Neural cell (in vitro differentiated cells): ENCODE measurements at regions not wholly inside any gene's neighbourhood (a gene's known extent, or its start where the extent isn't known, plus 50 kb on each side); places are given as distances from the start of the nearest gene placed in this dataset.

Experiments
- CTCF ChIP-seq: fragments of 450-650 bp; IDR thresholded peaks from 2 replicates; pipeline ENCODE4 v1.5.1; 2014; ENCODE audit warnings: antibody characterized with exemption, mild to moderate bottlenecking, moderate library complexity; ENCODE audit not compliant: poor library complexity, severe bottlenecking
- EZH2 ChIP-seq: fragments of 200-600, 300-800 bp; shearing (Covaris generic), sonication (generic); IDR thresholded peaks from 2 replicates; pipeline ENCODE4 v1.6.1; 2014; ENCODE audit warnings: antibody characterized with exemption, low read length, borderline replicate concordance, mild to moderate bottlenecking; ENCODE audit not compliant: insufficient read depth, poor library complexity, severe bottlenecking
- POLR2AphosphoS5 ChIP-seq: IDR thresholded peaks from 2 replicates; pipeline ENCODE4 v1.6.1; 2012

DNA sequence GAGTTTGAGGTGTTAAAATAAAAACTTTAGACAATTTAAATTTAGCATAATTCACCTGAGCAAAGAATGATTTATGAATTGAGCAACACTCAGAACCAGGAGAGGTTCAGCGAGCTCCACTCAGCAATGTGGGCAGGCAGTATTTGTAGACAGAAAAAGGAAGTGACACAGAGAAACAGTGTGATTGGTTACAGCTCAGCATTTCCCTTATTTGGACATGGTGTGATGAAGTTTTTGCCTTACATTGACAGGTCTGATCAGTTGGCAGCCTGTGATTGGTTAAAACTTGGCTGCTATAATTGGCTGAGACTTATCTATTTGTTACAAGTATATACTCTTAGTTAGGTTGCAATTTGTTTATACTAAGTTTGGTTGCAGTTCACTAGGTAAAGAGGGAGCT is 621.2 kb upstream of the PRMT6 start:
- no peak for TF ChIP-seq CTCF
- no peak for TF ChIP-seq EZH2
- TF ChIP-seq POLR2AphosphoS5, result no peak
